Hypothalamus (tissue), 51 donors: ENCODE measurements at regions not wholly inside any gene's neighbourhood (a gene's known extent, or its start where the extent isn't known, plus 50 kb on each side); places are given as distances from the start of the nearest gene placed in this dataset.
"Not testable (repeated sequence)": the region's sequence is repeated elsewhere in the genome, so short reads cannot be mapped to it uniquely, and the experiment has no call there.

Source experiments
- DNase-seq, 51 donors: peaks; one replicate each; lab custom pipeline; 2025; lab: John Stamatoyannopoulos, UW

GRCh38 chr6:60991427-60992028, 1294.5 kb downstream of the KHDRBS2 start:
- DNase-seq: no peak

- no peak for DNase-seq
These were observed 1333.5 kb downstream of the KHDRBS2 start for GRCh38 chr6:60952500-60952899.

DNA sequence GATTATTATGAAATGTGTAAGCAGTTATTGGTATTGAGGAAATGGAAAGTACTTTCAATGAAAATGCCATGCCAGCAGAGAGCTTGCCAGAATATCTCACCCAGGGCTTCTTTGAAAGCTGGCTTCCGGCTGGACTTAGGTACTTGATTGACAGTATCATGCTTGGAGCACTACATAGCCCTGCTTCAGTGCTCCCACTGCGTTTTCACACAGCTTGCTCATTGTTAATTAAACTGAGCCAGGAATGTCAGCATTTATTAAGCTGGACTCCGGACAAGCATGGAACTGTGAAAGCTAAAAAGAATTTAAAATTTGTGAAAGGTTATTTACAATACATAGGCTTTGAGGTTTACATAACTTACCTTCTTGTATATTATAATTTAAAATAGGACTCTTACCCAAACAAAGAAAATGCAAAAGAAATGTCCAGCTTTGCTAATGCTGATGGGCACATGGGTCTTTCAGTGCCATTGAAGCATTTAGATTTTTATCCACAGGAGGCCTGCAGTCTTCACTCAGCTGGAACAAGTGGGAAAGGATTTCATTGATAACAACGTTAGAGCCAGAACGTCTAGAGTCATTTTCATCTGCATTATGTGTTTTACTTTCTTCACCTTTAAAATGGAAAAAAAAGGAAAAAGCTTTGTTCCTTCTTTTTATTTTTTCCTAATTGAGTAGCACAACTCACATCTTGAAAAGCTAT, 1335.7 kb downstream of the KHDRBS2 start:
- DNase-seq: not testable (repeated sequence)

DNA sequence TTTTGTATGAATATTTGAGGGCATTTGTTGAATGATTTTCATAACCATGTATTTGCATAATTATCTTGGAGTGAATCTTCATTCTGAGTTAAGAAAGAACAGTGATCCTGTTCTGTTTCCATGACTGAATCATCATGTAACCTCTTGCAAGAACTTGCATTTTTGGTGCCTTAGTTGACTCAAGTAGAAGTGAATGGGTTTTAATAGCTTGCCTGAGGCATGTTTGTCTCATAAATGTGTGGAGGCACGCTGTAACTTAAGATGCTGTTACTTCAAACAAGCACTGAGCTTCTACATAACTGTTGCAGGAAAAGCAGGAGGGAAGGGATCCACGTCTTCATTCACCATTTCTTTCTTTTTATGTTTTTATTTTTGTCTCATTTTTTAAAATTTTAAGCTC, 1338.6 kb downstream of the KHDRBS2 start:
- not testable (repeated sequence) for DNase-seq

DNA sequence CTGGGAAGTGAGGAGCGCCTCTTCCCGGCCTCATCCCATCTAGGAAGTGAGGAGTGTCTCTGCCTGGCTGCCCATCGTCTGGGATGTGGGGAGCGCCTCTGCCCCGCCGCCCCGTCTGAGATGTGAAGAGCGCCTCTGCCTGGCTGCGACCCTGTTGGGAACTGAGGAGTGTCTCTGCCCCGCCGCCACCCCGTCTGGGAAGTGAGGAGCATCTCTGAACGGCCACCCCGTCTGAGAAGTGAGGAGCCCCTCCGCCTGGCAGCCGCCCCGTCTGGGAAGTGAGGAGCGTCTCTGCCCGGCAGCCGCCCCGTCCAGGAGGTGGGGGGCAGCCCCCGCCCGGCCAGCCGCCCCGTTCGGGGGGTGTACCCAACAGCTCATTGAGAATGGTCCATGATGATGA, 1341.2 kb downstream of the KHDRBS2 start:
- DNase-seq: not testable (repeated sequence)

GRCh38 chr6:60935970-60936369, 1350.1 kb downstream of the KHDRBS2 start:
- DNase-seq: not testable (repeated sequence)

DNA sequence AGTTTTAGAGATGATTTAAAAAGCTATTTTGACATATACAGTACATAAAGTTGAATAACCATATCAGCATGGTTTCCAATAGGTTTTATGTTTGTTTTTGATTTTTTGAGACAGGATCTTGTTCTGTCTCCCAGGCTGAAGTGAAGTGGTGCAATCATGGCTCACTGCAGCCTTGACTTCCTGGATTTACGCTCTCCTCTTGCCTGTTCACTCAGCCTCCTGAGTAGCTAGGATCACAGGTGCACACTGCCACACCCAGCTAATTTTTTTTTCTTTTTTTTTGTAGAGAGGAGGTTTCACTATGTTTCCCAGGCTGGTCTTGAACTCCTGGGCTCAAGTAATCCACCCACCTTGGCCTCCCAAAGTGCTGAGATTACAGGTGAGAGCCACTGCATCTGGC, 1366.4 kb downstream of the KHDRBS2 start:
- not testable (repeated sequence) for DNase-seq

- DNase-seq: not testable (repeated sequence)
These were observed 1382.2 kb downstream of the KHDRBS2 start for GRCh38 chr6:60903860-60904259.

DNA sequence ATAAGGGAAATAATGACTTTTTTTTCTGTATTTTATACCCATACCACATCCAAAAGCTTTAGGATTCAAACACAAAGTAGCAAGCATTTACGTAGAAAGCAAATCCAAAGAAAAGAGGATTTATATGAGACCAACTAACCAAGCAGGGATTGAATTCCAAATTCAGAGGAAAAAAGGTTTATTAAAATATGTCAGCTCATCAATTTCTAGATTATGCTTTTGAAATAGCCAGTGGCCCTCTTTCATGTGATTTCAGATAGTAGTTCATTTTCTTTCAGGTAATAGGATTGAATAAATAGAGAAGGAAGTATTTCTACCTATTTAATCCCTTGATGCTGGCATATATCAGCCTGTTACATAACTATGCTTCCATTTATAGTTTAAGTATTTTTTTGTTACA, 1392.7 kb downstream of the KHDRBS2 start:
- not testable (repeated sequence) for DNase-seq

GRCh38 chr6:60891606-60892005, 1394.4 kb downstream of the KHDRBS2 start:
- no peak for DNase-seq

- not testable (repeated sequence) for DNase-seq
These were observed 1408.6 kb downstream of the KHDRBS2 start for GRCh38 chr6:60877396-60877795.

- not testable (repeated sequence) for DNase-seq
These were observed 1415.2 kb downstream of the KHDRBS2 start for GRCh38 chr6:60870779-60871178.

DNA sequence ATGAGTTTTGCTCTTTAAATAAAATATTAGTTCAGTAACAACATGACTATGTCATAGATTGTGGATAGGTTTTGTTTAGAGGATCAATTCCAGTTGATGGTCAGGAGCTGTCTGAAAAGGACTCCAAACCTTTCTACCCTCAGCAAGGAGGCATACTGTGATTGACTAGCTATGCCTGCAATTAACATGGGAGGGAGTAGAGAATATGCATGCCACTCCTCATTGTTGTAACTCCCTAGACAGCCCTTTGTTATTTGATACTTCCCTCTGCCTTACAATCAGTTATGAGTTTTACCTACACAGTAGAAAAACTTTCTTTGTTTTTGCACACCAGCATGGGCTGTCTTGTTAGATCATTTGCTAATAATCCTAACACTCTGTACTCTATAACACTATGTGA, 1418.5 kb downstream of the KHDRBS2 start:
- DNase-seq: no peak

GRCh38 chr6:60843175-60843982, 1442.6 kb downstream of the KHDRBS2 start:
- not testable (repeated sequence) for DNase-seq

DNA sequence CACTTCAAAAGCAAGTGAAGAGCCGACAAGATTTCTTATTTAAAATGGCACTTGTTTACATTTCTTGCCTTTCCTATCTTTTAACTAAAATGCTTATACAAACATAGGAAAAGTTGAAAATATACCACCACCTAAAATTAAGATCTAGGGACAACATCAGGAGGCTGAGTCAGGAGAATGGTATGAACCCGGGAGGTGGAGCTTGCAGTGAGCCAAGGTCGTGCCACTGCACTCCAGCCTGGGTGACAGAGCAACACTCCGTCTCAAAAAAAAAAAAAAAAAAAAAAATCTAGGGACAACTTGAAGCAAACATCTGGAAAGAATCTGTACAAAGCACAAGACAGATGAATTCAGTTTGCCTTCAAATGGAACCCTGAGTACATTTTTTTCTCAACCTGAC, 1455.3 kb downstream of the KHDRBS2 start:
- DNase-seq: not testable (repeated sequence)

- DNase-seq: not testable (repeated sequence)
These were observed 1463.4 kb downstream of the KHDRBS2 start for GRCh38 chr6:60822597-60822996.

DNA sequence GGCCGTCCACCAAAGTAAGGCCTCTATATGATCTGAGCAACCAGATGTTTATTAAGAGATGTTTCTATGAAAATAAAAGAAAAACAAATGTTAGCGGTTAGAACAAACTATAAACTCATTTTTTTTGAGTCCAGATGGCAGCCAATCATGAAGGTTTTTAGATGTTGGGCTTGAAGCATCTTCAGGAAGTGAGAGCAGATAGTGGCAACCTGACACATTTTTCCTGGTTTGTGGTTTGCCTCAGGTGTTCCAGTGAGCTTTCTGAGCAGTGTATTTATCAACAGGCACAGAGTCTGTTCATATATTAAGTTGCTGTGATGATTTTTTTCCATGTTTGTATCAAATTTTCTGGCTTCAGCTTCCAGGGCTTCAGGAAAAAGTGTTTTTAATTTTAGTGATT, 1468.0 kb downstream of the KHDRBS2 start:
- DNase-seq: not testable (repeated sequence)

DNA sequence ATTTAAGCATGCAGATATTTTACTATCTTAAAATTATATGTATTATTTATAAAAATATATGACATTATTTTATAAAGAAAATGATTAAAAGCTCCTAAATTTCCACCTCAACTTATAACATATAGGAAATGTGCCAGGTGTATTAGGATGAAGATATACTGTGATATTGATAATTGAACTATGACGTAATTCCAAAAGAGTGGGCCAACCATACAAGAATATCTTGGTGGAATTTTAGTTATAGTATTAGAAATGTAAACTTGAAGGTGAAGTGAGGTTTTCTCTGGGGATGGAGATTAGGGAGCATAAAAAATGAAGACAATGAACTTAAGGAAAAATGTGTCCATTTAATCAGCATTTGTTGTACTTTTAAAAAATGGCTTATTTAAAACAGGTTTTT, 1471.2 kb downstream of the KHDRBS2 start:
- not testable (repeated sequence) for DNase-seq

GRCh38 chr6:60813897-60814596, 1472.0 kb downstream of the KHDRBS2 start:
- DNase-seq: not testable (repeated sequence)

DNA sequence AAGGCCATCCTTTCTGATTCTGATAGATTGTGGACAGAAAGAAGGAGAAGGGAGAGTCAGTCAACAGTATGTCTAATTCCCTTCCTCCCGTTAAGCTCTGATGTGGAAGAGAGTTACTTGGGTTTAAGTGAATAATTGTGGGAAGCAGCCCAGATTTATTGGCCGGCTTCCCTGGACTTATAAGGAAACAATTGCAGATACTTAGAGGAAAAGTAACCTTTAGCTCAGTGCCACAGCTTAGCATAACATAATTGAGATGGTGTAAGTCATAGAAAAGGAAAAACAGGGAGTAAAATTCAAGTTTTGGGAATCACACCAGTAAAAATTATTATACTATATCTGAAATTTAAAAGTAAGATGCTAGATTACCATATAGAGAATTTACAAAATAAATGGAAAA, 1475.8 kb downstream of the KHDRBS2 start:
- not testable (repeated sequence) for DNase-seq

DNA sequence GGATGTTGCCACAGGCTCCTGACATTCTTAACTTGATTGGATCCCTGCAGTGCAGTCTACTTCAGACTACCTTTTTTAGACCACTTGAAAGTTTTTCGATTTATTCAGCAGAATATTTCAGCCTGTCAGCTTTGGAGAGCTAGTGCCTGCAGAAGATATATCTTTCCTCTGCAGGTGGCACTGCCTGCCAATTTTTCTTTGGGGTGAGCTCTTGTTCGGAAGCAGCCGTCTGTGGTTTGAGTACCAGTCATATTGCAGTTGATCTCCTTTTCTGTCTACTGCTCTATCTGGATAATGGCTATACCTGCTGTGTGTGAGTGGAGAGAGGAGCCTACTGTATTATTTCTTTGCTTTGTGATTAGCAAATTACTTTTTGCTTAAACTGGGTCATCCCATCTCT, 1486.9 kb downstream of the KHDRBS2 start:
- DNase-seq: peak in 6 of 51 donors; percentile 1 to 23 (median 6)
